ENCODE measurements at regions not wholly inside any gene's neighbourhood (a gene's known extent, or its start where the extent isn't known, plus 50 kb on each side); places are given as distances from the start of the nearest gene placed in this dataset.

DNA sequence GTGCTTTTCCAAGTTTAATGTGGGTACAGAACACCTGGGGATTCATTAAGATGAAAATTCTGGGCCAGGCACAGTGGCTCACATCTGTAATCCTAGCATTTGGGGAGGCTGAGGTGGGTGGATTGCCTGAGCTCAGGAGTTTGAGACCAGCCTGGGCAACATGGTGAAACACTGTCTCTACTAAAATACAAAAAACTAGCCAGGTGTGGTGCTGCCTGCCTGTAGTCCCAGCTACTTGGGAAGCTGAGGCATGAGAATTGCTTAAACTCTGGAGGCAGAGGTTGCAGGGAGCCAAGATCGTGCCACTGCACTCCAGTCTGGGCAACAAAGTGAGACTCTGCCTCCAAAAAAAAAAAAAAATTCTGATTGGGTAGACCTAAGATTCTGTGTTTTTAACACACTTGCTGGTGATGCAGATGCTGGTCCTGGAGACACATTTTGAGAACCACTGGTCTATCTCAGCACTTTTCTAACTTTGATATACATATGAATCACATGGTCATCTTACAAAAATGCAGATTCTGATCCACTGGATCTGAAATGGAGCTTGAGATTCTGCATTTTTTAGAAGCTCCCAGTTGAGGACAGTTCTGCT lies 223.8 kb upstream of the SATB1 start:
- H3K36me3 ChIP-seq, result no peaks in the 10 kb centered on the region
- no peak overlapping the region for H3K27ac ChIP-seq
- H3K4me3 ChIP-seq, result no peak overlapping the region
- intact Hi-C loops (cut with DNase I; ENCODE audit: low total_unique reads), result no loop called here
- H3K4me1 ChIP-seq, result no peaks in the 10 kb centered on the region
- H3K27me3 ChIP-seq (replicated peaks in 1 of 7), result no peaks in the 10 kb centered on the region
- no peaks in the 10 kb centered on the region for H3K9me3 ChIP-seq
- no peak for TF ChIP-seq POLR2AphosphoS5 (IDR thresholded peaks at IDR 0.05)
- no peak for TF ChIP-seq POLR2A (IDR thresholded peaks at IDR 0.05)
- TF ChIP-seq, protein P1, sequence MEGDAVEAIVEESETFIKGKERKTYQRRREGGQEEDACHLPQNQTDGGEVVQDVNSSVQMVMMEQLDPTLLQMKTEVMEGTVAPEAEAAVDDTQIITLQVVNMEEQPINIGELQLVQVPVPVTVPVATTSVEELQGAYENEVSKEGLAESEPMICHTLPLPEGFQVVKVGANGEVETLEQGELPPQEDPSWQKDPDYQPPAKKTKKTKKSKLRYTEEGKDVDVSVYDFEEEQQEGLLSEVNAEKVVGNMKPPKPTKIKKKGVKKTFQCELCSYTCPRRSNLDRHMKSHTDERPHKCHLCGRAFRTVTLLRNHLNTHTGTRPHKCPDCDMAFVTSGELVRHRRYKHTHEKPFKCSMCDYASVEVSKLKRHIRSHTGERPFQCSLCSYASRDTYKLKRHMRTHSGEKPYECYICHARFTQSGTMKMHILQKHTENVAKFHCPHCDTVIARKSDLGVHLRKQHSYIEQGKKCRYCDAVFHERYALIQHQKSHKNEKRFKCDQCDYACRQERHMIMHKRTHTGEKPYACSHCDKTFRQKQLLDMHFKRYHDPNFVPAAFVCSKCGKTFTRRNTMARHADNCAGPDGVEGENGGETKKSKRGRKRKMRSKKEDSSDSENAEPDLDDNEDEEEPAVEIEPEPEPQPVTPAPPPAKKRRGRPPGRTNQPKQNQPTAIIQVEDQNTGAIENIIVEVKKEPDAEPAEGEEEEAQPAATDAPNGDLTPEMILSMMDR (IDR thresholded peaks at IDR 0.05 in 8 of 11, conservative IDR thresholded peaks at IDR 0.05 in 3 of 11), result no peak
- WGBS, 5 donors, result 0 to 52% (median 44%) methylated on average over 1 of the region's 1 CpG
- no peak for DNase-seq

DNA sequence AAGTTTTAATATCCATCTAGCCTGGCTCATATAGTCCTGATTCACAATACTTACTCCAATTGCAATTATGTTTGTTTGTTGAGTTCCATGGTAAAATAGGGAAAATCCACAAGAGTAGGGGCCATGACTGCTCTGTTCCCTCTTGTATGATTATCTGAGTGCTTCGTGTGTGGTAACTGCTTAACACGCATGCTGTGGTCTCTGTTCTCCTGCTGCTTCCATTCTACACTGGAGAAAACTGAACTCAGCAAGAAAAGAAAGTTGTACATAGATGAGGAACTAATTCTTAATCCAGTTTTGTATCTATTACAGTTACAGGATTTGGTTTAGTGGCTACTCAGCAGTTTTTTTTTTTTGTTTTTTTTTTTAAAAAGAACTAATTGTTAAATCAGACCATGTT lies 223.0 kb upstream of the SATB1 start:
- TF ChIP-seq POLR2A (IDR thresholded peaks at IDR 0.05) (no peak), POLR2AphosphoS5 (IDR thresholded peaks at IDR 0.05) (no peak)
- TF ChIP-seq, protein P1 (IDR thresholded peaks at IDR 0.05 in 8 of 11, conservative IDR thresholded peaks at IDR 0.05 in 3 of 11), result no peak
- intact Hi-C loops (cut with DNase I; ENCODE audit: low total_unique reads), result no loop called here
- H3K9me3 ChIP-seq, result no peaks in the 10 kb centered on the region
- no peak for DNase-seq
- 63 to 88% (median 69%) methylated on average over 2 of the region's 2 CpGs for WGBS, 5 donors
- H3K36me3 ChIP-seq, result no peaks in the 10 kb centered on the region
- H3K4me3 ChIP-seq, result no peak overlapping the region
- H3K4me1 ChIP-seq, result peaks cover 0 to 6% (median 0%) of the 10 kb centered on the region in 6 donors
- H3K27me3 ChIP-seq (replicated peaks in 1 of 7), result no peaks in the 10 kb centered on the region
- no peak overlapping the region for H3K27ac ChIP-seq

DNA sequence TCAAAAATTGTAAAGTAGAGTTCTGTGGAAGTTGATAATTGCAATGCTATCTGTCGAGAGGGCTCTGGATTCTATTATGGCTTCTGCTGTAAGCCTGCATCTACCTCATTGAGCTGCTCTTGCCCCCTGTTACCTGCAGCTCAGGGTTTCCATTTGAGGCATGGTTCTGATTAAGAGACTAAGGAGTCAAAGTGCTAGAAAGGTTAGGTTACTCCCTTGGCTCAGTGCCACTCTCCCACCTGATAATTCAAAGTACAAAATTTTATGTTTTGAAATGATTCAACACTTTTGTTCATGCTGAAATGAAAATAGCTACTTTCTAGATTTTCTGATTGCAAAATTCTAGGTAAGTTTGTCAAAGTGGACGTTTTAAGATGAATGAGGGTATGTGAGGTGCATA lies 220.5 kb upstream of the SATB1 start:
- peaks cover 0 to 7% (median 0%) of the 10 kb centered on the region in 6 donors for H3K4me1 ChIP-seq
- DNase-seq, result no peak
- TF ChIP-seq, protein P1 (IDR thresholded peaks at IDR 0.05 in 8 of 11, conservative IDR thresholded peaks at IDR 0.05 in 3 of 11), result no peak
- no peak for TF ChIP-seq POLR2AphosphoS5 (IDR thresholded peaks at IDR 0.05)
- TF ChIP-seq POLR2A (IDR thresholded peaks at IDR 0.05), result no peak
- intact Hi-C loops (cut with DNase I; ENCODE audit: low total_unique reads), result no loop called here
- no peaks in the 10 kb centered on the region for H3K27me3 ChIP-seq (replicated peaks in 1 of 7)
- H3K4me3 ChIP-seq, result no peak overlapping the region
- WGBS, 5 donors, result 70 to 83% (median 75%) methylated on average over 2 of the region's 2 CpGs
- no peaks in the 10 kb centered on the region for H3K36me3 ChIP-seq
- no peaks in the 10 kb centered on the region for H3K9me3 ChIP-seq
- no peak overlapping the region for H3K27ac ChIP-seq

DNA sequence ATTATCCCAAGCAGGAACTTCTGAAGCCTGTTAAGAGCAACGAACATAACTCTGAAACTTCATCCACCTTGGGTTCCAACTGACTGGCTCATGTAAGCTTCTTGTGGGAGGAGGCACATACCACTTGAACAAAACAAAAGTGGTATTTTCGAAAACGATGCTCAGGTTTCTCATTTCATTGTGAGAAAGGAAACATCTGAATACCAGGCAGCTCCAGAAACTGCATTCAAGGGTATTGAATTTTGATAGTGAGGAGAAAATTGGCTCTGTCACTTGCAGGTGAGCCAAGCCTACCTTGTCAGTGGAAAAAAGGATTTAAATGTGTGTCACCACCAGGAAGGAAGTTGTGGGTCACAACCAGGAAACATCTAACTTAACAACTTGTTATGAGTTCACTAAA lies 218.1 kb upstream of the SATB1 start:
- Histone ChIP-seq H3K36me3 (no peaks in the 10 kb centered on the region), H3K4me3 (no peak overlapping the region), H3K4me1 (peaks cover 0 to 7% (median 0%) of the 10 kb centered on the region in 6 donors), H3K9me3 (no peaks in the 10 kb centered on the region), H3K27me3 (replicated peaks in 1 of 7) (no peaks in the 10 kb centered on the region), H3K27ac (no peak overlapping the region)
- intact Hi-C loops (cut with DNase I; ENCODE audit: low total_unique reads), result no loop called here
- 57 to 69% (median 67%) methylated on average over 3 of the region's 3 CpGs for WGBS, 5 donors
- no peak for DNase-seq
- TF ChIP-seq, protein P1 (IDR thresholded peaks at IDR 0.05 in 8 of 11, conservative IDR thresholded peaks at IDR 0.05 in 3 of 11), result no peak
- TF ChIP-seq POLR2AphosphoS5 (IDR thresholded peaks at IDR 0.05), result no peak
- TF ChIP-seq POLR2A (IDR thresholded peaks at IDR 0.05), result no peak

Data from spleen (tissue), 11 donors.